ENCODE measurements at regions not wholly inside any gene's neighbourhood (a gene's known extent, or its start where the extent isn't known, plus 50 kb on each side); places are given as distances from the start of the nearest gene placed in this dataset.
A peak's percentile ranks its signal among the peaks of the same experiment; 100 is the strongest.

DNA sequence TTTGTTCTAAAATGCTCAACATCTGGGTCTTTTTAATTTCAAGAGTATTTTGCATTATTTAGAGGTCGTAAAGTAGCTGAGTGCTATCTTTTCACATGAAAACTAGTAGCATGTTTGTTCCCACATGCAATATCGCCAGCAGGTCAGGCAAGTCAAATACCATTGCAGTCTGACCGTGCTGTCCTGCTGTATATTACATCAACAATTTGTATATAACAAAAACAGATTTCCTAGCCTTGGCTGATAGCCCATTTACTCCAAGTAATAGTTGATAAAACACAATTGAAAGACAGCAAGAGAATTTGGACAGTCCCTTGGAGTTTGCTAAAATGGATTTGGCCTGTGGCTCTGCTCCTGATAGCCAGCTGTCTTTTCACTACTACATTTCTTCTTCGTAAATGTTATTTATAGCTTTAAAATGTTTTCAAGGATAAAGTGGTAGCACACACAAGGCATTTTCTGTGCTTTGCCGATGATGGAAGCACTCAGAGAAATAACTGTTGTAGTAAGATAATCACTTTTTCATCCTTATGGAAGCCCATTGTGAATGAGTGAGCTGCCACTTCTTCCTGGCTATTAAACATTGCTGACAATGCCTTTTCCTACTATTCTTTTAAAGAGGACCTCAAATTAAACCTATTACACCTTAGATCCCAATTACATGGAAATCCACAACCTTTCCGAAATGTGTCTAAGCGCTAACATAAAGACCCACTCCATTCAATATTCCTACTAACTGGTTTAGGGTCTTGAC, 992.1 kb downstream of the MAT2B start:
- Mint-ChIP-seq H3K9me3 (no peaks in the 10 kb centered on the region; the same call in 1 of the 2 replicates), H3K27me3 (ENCODE audit: low read depth) (no peaks in the 10 kb centered on the region), H3K4me3 (no peak overlapping the region), H3K4me1 (peaks cover 39% of the 10 kb centered on the region), H3K36me3 (no peaks in the 10 kb centered on the region), H3K27ac (no peak overlapping the region)
- ChIA-PET CTCF (interaction anchor here (1.3 kb wide), 1 partner anchor 485 kb away, joined by 4 read pairs; no protein-coding TSS in a partner anchor), POLR2A (no interaction called here)
- TF ChIP-seq, protein P1, sequence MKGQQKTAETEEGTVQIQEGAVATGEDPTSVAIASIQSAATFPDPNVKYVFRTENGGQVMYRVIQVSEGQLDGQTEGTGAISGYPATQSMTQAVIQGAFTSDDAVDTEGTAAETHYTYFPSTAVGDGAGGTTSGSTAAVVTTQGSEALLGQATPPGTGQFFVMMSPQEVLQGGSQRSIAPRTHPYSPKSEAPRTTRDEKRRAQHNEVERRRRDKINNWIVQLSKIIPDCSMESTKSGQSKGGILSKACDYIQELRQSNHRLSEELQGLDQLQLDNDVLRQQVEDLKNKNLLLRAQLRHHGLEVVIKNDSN (CRISPR knock-in tag; IDR thresholded peaks at IDR 0.05): no peak
- TF ChIP-seq ATF1 (CRISPR knock-in tag; IDR thresholded peaks at IDR 0.05): no peak
- ATAC-seq (no peak), DNase-seq (ENCODE audit: low spot score) (no peak)

DNA sequence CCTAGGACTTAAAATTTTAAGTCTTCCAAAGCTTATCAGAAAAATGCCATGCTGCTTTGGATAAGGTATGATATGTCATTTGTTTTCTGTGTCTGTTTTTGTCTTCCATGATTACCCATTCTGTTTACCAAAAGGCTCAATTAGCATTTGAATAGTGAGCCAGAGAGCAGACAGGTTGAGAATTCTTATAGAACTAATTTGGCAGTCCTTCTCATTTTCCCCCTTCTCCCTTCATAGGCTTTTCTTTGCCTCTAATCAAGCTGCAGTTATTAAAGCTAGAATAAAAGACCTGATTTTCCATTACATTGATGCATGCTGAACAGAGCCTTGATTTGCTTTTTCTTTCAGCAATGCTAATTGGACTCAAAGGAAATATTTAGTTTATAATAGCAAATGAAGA, 993.0 kb downstream of the MAT2B start:
- no peak for DNase-seq (ENCODE audit: low spot score)
- no peaks in the 10 kb centered on the region for H3K36me3 Mint-ChIP-seq
- H3K9me3 Mint-ChIP-seq: no peaks in the 10 kb centered on the region; the same call in 1 of the 2 replicates
- no peaks in the 10 kb centered on the region for H3K27me3 Mint-ChIP-seq (ENCODE audit: low read depth)
- CTCF ChIA-PET: interaction anchor here (1.3 kb wide), 1 partner anchor 486 kb away, joined by 4 read pairs; no protein-coding TSS in a partner anchor
- peak overlapping the region; percentile 18; the same call in 1 of the 2 replicates for H3K27ac Mint-ChIP-seq
- POLR2A ChIA-PET: no interaction called here
- H3K4me1 Mint-ChIP-seq: peaks cover 39% of the 10 kb centered on the region
- ATAC-seq: peak; percentile 80
- peak overlapping the region; percentile 14; the same call in 1 of the 2 replicates for H3K4me3 Mint-ChIP-seq
- TF ChIP-seq, protein P2, sequence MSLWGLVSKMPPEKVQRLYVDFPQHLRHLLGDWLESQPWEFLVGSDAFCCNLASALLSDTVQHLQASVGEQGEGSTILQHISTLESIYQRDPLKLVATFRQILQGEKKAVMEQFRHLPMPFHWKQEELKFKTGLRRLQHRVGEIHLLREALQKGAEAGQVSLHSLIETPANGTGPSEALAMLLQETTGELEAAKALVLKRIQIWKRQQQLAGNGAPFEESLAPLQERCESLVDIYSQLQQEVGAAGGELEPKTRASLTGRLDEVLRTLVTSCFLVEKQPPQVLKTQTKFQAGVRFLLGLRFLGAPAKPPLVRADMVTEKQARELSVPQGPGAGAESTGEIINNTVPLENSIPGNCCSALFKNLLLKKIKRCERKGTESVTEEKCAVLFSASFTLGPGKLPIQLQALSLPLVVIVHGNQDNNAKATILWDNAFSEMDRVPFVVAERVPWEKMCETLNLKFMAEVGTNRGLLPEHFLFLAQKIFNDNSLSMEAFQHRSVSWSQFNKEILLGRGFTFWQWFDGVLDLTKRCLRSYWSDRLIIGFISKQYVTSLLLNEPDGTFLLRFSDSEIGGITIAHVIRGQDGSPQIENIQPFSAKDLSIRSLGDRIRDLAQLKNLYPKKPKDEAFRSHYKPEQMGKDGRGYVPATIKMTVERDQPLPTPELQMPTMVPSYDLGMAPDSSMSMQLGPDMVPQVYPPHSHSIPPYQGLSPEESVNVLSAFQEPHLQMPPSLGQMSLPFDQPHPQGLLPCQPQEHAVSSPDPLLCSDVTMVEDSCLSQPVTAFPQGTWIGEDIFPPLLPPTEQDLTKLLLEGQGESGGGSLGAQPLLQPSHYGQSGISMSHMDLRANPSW (CRISPR knock-in tag; conservative IDR thresholded peaks at IDR 0.05; ENCODE audit: low read depth): no peak
- TF ChIP-seq ARID4B (CRISPR knock-in tag; IDR thresholded peaks at IDR 0.05; ENCODE audit: borderline replicate concordance) (no peak), CBFB (CRISPR knock-in tag; IDR thresholded peaks at IDR 0.05; ENCODE audit: low read depth) (no peak), ZMAT4 (CRISPR knock-in tag; IDR thresholded peaks at IDR 0.05) (no peak), CDX4 (CRISPR knock-in tag; IDR thresholded peaks at IDR 0.05; ENCODE audit: borderline replicate concordance) (no peak), TCF7 (CRISPR knock-in tag; IDR thresholded peaks at IDR 0.05; ENCODE audit: low read depth) (no peak), ATF1 (CRISPR knock-in tag; IDR thresholded peaks at IDR 0.05) (no peak), GABPB1 (CRISPR knock-in tag; IDR thresholded peaks at IDR 0.05) (no peak), NFATC4 (CRISPR knock-in tag; IDR thresholded peaks at IDR 0.05) (no peak), PRDM15 (CRISPR knock-in tag; IDR thresholded peaks at IDR 0.05) (no peak), GTF2I (CRISPR knock-in tag; conservative IDR thresholded peaks at IDR 0.05) (no peak), E2F4 (CRISPR knock-in tag; IDR thresholded peaks at IDR 0.05; ENCODE audit: borderline replicate concordance, low read depth) (no peak)
- TF ChIP-seq, protein P3, sequence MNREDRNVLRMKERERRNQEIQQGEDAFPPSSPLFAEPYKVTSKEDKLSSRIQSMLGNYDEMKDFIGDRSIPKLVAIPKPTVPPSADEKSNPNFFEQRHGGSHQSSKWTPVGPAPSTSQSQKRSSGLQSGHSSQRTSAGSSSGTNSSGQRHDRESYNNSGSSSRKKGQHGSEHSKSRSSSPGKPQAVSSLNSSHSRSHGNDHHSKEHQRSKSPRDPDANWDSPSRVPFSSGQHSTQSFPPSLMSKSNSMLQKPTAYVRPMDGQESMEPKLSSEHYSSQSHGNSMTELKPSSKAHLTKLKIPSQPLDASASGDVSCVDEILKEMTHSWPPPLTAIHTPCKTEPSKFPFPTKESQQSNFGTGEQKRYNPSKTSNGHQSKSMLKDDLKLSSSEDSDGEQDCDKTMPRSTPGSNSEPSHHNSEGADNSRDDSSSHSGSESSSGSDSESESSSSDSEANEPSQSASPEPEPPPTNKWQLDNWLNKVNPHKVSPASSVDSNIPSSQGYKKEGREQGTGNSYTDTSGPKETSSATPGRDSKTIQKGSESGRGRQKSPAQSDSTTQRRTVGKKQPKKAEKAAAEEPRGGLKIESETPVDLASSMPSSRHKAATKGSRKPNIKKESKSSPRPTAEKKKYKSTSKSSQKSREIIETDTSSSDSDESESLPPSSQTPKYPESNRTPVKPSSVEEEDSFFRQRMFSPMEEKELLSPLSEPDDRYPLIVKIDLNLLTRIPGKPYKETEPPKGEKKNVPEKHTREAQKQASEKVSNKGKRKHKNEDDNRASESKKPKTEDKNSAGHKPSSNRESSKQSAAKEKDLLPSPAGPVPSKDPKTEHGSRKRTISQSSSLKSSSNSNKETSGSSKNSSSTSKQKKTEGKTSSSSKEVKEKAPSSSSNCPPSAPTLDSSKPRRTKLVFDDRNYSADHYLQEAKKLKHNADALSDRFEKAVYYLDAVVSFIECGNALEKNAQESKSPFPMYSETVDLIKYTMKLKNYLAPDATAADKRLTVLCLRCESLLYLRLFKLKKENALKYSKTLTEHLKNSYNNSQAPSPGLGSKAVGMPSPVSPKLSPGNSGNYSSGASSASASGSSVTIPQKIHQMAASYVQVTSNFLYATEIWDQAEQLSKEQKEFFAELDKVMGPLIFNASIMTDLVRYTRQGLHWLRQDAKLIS (CRISPR knock-in tag; IDR thresholded peaks at IDR 0.05; ENCODE audit: borderline replicate concordance): no peak
